Lung (tissue), 11 donors: ENCODE measurements at regions not wholly inside any gene's neighbourhood (a gene's known extent, or its start where the extent isn't known, plus 50 kb on each side); places are given as distances from the start of the nearest gene placed in this dataset.

Experiments used
- ATAC-seq: fragments of 200-7000 bp; cut with Tn5 transposase; one replicate; pipeline ENCODE4 v1.9.1; 2020; ENCODE audit warnings: moderate number of reproducible peaks; ENCODE audit not compliant: insufficient read depth, low FRiP score
- DNase-seq, 3 donors: peaks; one replicate each; pipeline ENCODE4 v3.0.0-alpha.2; 2013 to 2017
- H3K27ac ChIP-seq, 2 donors: one replicate each; pipeline ENCODE4 v1.5.1; 2013; ENCODE audit warnings: mild to moderate bottlenecking in 2 of 2, moderate library complexity in 2 of 2, control low read depth in 1 of 2, inconsistent platforms in 1 of 2, low read depth in 1 of 2, low read length in 1 of 2
- H3K27me3 ChIP-seq, 3 donors: one replicate each; pipeline ENCODE4 v1.5.1; 2013; ENCODE audit warnings: low read length in 2 of 3; ENCODE audit not compliant: control insufficient read depth in 3 of 3, insufficient read depth in 3 of 3
- H3K36me3 ChIP-seq, 4 donors: one replicate each; pipeline ENCODE4 v1.5.1; 2013; ENCODE audit warnings: low read length in 4 of 4, mild to moderate bottlenecking in 1 of 4, moderate library complexity in 1 of 4; ENCODE audit not compliant: control insufficient read depth in 4 of 4, insufficient read depth in 4 of 4
- H3K4me1 ChIP-seq, 5 donors: one replicate each; pipeline ENCODE4 v1.5.1; 2013; ENCODE audit warnings: low read length in 5 of 5, mild to moderate bottlenecking in 2 of 5, moderate library complexity in 1 of 5; ENCODE audit not compliant: control insufficient read depth in 5 of 5, insufficient read depth in 5 of 5
- H3K4me3 ChIP-seq: one replicate; pipeline ENCODE4 v1.5.1; 2013; ENCODE audit warnings: mild to moderate bottlenecking, control low read depth, moderate library complexity
- H3K9ac ChIP-seq, 2 donors: one replicate each; pipeline ENCODE4 v1.5.1; 2013; ENCODE audit warnings: low read length in 2 of 2, control low read depth in 1 of 2; ENCODE audit not compliant: insufficient read depth in 1 of 2
- H3K9me3 ChIP-seq, 4 donors: one replicate each; pipeline ENCODE4 v1.5.1; 2013; ENCODE audit warnings: low read length in 3 of 4, mild to moderate bottlenecking in 1 of 4, moderate library complexity in 1 of 4; ENCODE audit not compliant: control insufficient read depth in 4 of 4, insufficient read depth in 3 of 4
- CTCF ChIP-seq: IDR thresholded peaks from 2 replicates; pipeline ENCODE4 v1.5.1; 2012; ENCODE audit warnings: mild to moderate bottlenecking; ENCODE audit errors: control extremely low read depth, extremely low read depth
- WGBS, 2 donors: extraction: QIAGEN DNeasy Blood & Tissue Kit; methylation state at CpG; one replicate each; pipeline ENCODE4 v1.1.7; 2013; 5-methylcytosine and 5-hydroxymethylcytosine counted together
- donor health status: control.
- donor health status: control.
- donor health status: Bipolar disorder and iron deficiency.
- donor health status: healthy.
- donor health status: DM: yes; HTN: yes; CAD: no.

GRCh38 chr15:45794304-45794703 is 159.5 kb downstream of the SQOR start:
- Histone ChIP-seq H3K36me3 (no peaks in the 10 kb centered on the region), H3K4me1 (peaks cover 0 to 3% (median 0%) of the 10 kb centered on the region in 5 donors), H3K4me3 (no peak overlapping the region), H3K9me3 (no peaks in the 10 kb centered on the region), H3K9ac (no peak overlapping the region), H3K27ac (no peak overlapping the region), H3K27me3 (no peaks in the 10 kb centered on the region)
- no peak for TF ChIP-seq CTCF
- ATAC-seq (no peak), DNase-seq (no peak)

GRCh38 chr15:45794712-45795439 is 160.0 kb downstream of the SQOR start:
- peaks cover 0 to 3% (median 0%) of the 10 kb centered on the region in 5 donors for H3K4me1 ChIP-seq
- no peaks in the 10 kb centered on the region for H3K27me3 ChIP-seq
- 66 to 78% methylated on average over 6 of the region's 6 CpGs for WGBS, 2 donors
- no peak for TF ChIP-seq CTCF
- no peak for ATAC-seq
- H3K9me3 ChIP-seq = no peaks in the 10 kb centered on the region
- peak in 1 of 3 donors; percentile 41 for DNase-seq
- H3K9ac ChIP-seq = no peak overlapping the region
- no peaks in the 10 kb centered on the region for H3K36me3 ChIP-seq
- no peak overlapping the region for H3K4me3 ChIP-seq
- no peak overlapping the region for H3K27ac ChIP-seq

- Histone ChIP-seq H3K27ac (no peak overlapping the region), H3K27me3 (no peaks in the 10 kb centered on the region), H3K9me3 (no peaks in the 10 kb centered on the region), H3K9ac (no peak overlapping the region), H3K4me1 (peaks cover 0 to 3% (median 0%) of the 10 kb centered on the region in 5 donors), H3K4me3 (no peak overlapping the region), H3K36me3 (no peaks in the 10 kb centered on the region)
- ATAC-seq (no peak), DNase-seq (peak in 2 of 3 donors; percentile 43 to 67)
- peak; percentile 25 for TF ChIP-seq CTCF
- WGBS, 2 donors = 17 to 24% methylated on average over 3 of the region's 3 CpGs
Observed at GRCh38 chr15:45795440-45796069, 160.7 kb downstream of the SQOR start.
